IMR-90 (cell line): ENCODE measurements at regions not wholly inside any gene's neighbourhood (a gene's known extent, or its start where the extent isn't known, plus 50 kb on each side); places are given as distances from the start of the nearest gene placed in this dataset.

Source experiments
- ATAC-seq: fragments of 200-7000 bp; cut with Tn5 transposase; 2 replicates; pipeline ENCODE4 v1.9.1; 2020; ENCODE audit warnings: low read depth, mild to moderate bottlenecking, moderate library complexity
- BruUV-seq: library from RNA; stranded (reverse); fragments of 400-500 nt; replicated peaks from 2 replicates; lab custom pipeline; 2021; lab: Mats Ljungman, UMichigan
- CTCF ChIA-PET: fragments of 300-600 bp; formaldehyde crosslinking; extraction: SDS; loops from one replicate; lab custom pipeline; 2021; ENCODE audit warnings: antibody characterized with exemption; lab: Yijun Ruan, JAX
- POLR2A ChIA-PET: fragments of 300-600 bp; sonication (Branson Sonifier 250); formaldehyde crosslinking; loops from one replicate; lab custom pipeline; 2022; ENCODE audit warnings: antibody characterized with exemption; ENCODE audit not compliant: unreplicated experiment; lab: Charles Lee
- DNase-seq: peaks from one replicate; pipeline ENCODE4 v3.0.0; 2013
- H2AFZ ChIP-seq: replicated peaks from 2 replicates; pipeline ENCODE3; 2013; ENCODE audit warnings: low read length, mild to moderate bottlenecking; ENCODE audit not compliant: poor library complexity
- H2AK5ac ChIP-seq: 2 replicates; pipeline ENCODE4 v1.6.1; 2013; ENCODE audit warnings: low read depth, low read length, inconsistent platforms
- H2AK9ac ChIP-seq: replicated peaks from 2 replicates; pipeline ENCODE3; 2013; ENCODE audit warnings: mild to moderate bottlenecking, low read depth, low read length, moderate library complexity; ENCODE audit not compliant: poor library complexity
- H2BK120ac ChIP-seq: 2 replicates; pipeline ENCODE4 v1.6.1; 2013; ENCODE audit warnings: low read depth, low read length, inconsistent platforms
- H2BK15ac ChIP-seq: 3 replicates; pipeline ENCODE4 v1.6.1; 2013; ENCODE audit warnings: low read depth, low read length, inconsistent platforms
- H2BK20ac ChIP-seq: 2 replicates; pipeline ENCODE4 v1.6.1; 2013; ENCODE audit warnings: low read depth, mild to moderate bottlenecking, inconsistent platforms, low read length, moderate library complexity
- H2BK5ac ChIP-seq: 2 replicates; pipeline ENCODE4 v1.6.1; 2013; ENCODE audit warnings: mild to moderate bottlenecking, low read depth, low read length, inconsistent platforms; ENCODE audit not compliant: poor library complexity, severe bottlenecking
- H3K14ac ChIP-seq: replicated peaks from 2 replicates; pipeline ENCODE4 v1.6.1; 2013; ENCODE audit warnings: low read depth, low read length, inconsistent platforms
- H3K18ac ChIP-seq: 2 replicates; pipeline ENCODE4 v1.6.1; 2013; ENCODE audit warnings: low read depth, low read length, control low read depth
- H3K23ac ChIP-seq: 2 replicates; pipeline ENCODE4 v1.6.1; 2013; ENCODE audit warnings: low read depth, low read length, inconsistent platforms
- H3K27ac ChIP-seq: 2 replicates; pipeline ENCODE4 v1.5.1; 2013; ENCODE audit warnings: mild to moderate bottlenecking, control low read depth, low read length; ENCODE audit not compliant: insufficient read depth
- H3K27me3 ChIP-seq: 2 replicates; pipeline ENCODE4 v1.6.1; 2013; ENCODE audit warnings: low read length; ENCODE audit not compliant: control insufficient read depth, insufficient read depth
- H3K36me3 ChIP-seq: 2 replicates; pipeline ENCODE4 v1.6.1; 2013; ENCODE audit warnings: low read length, mixed read lengths; ENCODE audit not compliant: control insufficient read depth, insufficient read depth
- H3K4ac ChIP-seq: 2 replicates; pipeline ENCODE4 v1.6.1; 2013; ENCODE audit warnings: low read depth, low read length, inconsistent platforms
- H3K4me1 ChIP-seq: 2 replicates; pipeline ENCODE4 v1.6.1; 2013; ENCODE audit warnings: low read length, mixed read lengths; ENCODE audit not compliant: control insufficient read depth, insufficient read depth
- H3K4me2 ChIP-seq: 2 replicates; pipeline ENCODE4 v1.6.1; 2013; ENCODE audit warnings: low read depth, mild to moderate bottlenecking, control low read depth, low read length, moderate library complexity
- H3K4me3 ChIP-seq: 2 replicates; pipeline ENCODE4 v1.5.1; 2013; ENCODE audit warnings: low read depth, mild to moderate bottlenecking, control low read depth, low read length, moderate library complexity; ENCODE audit not compliant: insufficient read depth
- H3K56ac ChIP-seq: 2 replicates; pipeline ENCODE4 v1.6.1; 2013; ENCODE audit warnings: low read length, inconsistent platforms; ENCODE audit not compliant: insufficient read depth; ENCODE audit errors: extremely low read depth
- H3K79me1 ChIP-seq, 2 experiments: 2 replicates each; pipeline ENCODE4 v1.6.1; 2013; ENCODE audit warnings: low read length in 2 of 2, inconsistent platforms in 1 of 2, low read depth in 1 of 2
- H3K9ac ChIP-seq: 2 replicates; pipeline ENCODE4 v1.6.1; 2013; ENCODE audit warnings: low read depth, low read length, control low read depth
- H3K9me1 ChIP-seq: 2 replicates; pipeline ENCODE4 v1.6.1; 2013; ENCODE audit warnings: low read length, inconsistent platforms; ENCODE audit not compliant: insufficient read depth
- H3K9me3 ChIP-seq: 2 replicates; pipeline ENCODE4 v1.6.1; 2013; ENCODE audit warnings: low read length; ENCODE audit not compliant: control insufficient read depth, insufficient read depth
- H4K20me1 ChIP-seq: 2 replicates; pipeline ENCODE4 v1.6.1; 2013; ENCODE audit warnings: low read length, inconsistent platforms; ENCODE audit not compliant: insufficient read depth
- H4K5ac ChIP-seq: 2 replicates; pipeline ENCODE4 v1.6.1; 2013; ENCODE audit warnings: mild to moderate bottlenecking, low read depth, low read length, control low read depth
- H4K8ac ChIP-seq, 2 experiments: 2 replicates each; pipeline ENCODE4 v1.6.1; 2013; ENCODE audit warnings: low read depth in 2 of 2, low read length in 2 of 2, control low read depth in 1 of 2, inconsistent platforms in 1 of 2
- H4K91ac ChIP-seq: 2 replicates; pipeline ENCODE4 v1.6.1; 2013; ENCODE audit warnings: low read depth, low read length, inconsistent platforms; ENCODE audit not compliant: insufficient read depth
- BHLHE40 ChIP-seq: fragments of 150-350 bp; IDR thresholded peaks from 2 replicates; pipeline ENCODE4 v1.6.1; 2016; ENCODE audit warnings: mild to moderate bottlenecking, low read depth, low read length
- CEBPB ChIP-seq: IDR thresholded peaks from 2 replicates; pipeline ENCODE4 v1.6.1; 2012; ENCODE audit warnings: low read depth, low read length, improper control_type of control experiment
- CHD1 ChIP-seq: IDR thresholded peaks from 2 replicates; pipeline ENCODE4 v1.6.1; 2012; ENCODE audit warnings: low read depth, low read length, improper control_type of control experiment
- CTCF ChIP-seq: conservative IDR thresholded peaks from 2 replicates; pipeline ENCODE4 v1.5.1; 2012; ENCODE audit warnings: mild to moderate bottlenecking, low read depth, low read length, improper control_type of control experiment
- ELK1 ChIP-seq: fragments of 150-350 bp; IDR thresholded peaks from 2 replicates; pipeline ENCODE4 v1.6.1; 2016; ENCODE audit warnings: low read depth, mild to moderate bottlenecking, low read length, moderate library complexity, borderline replicate concordance
- FOS ChIP-seq: fragments of 150-350 bp; IDR thresholded peaks from 2 replicates; pipeline ENCODE4 v1.6.1; 2016; ENCODE audit warnings: low read depth, low read length
- MAFK ChIP-seq: IDR thresholded peaks from 2 replicates; pipeline ENCODE4 v1.6.1; 2012; ENCODE audit warnings: low read depth, low read length, improper control_type of control experiment
- MAZ ChIP-seq: IDR thresholded peaks from 2 replicates; pipeline ENCODE4 v1.6.1; 2012; ENCODE audit warnings: low read depth, mild to moderate bottlenecking, low read length, improper control_type of control experiment, moderate library complexity, borderline replicate concordance
- MXI1 ChIP-seq: IDR thresholded peaks from 2 replicates; pipeline ENCODE4 v1.6.1; 2012; ENCODE audit warnings: low read depth, mild to moderate bottlenecking, low read length, moderate library complexity, borderline replicate concordance
- NFE2L2 ChIP-seq: fragments of 150-350 bp; IDR thresholded peaks from 2 replicates; pipeline ENCODE4 v1.6.1; 2016; ENCODE audit warnings: low read depth, mild to moderate bottlenecking, low read length
- POLR2A ChIP-seq: IDR thresholded peaks from 2 replicates; pipeline ENCODE4 v1.6.1; 2012; ENCODE audit warnings: mild to moderate bottlenecking, low read depth, low read length
- RAD21 ChIP-seq: IDR thresholded peaks from 2 replicates; pipeline ENCODE4 v1.6.1; 2012; ENCODE audit warnings: low read length, improper control_type of control experiment
- RCOR1 ChIP-seq: IDR thresholded peaks from 2 replicates; pipeline ENCODE4 v1.6.1; 2012; ENCODE audit warnings: mild to moderate bottlenecking, low read length, improper control_type of control experiment; ENCODE audit not compliant: insufficient replicate concordance
- RFX5 ChIP-seq: IDR thresholded peaks from 2 replicates; pipeline ENCODE4 v1.8.0; 2012; ENCODE audit warnings: low read depth, mild to moderate bottlenecking, low read length, moderate library complexity
- SMC3 ChIP-seq: fragments of 150-350 bp; IDR thresholded peaks from 2 replicates; pipeline ENCODE4 v1.6.1; 2016; ENCODE audit warnings: low read depth, mild to moderate bottlenecking, antibody characterized with exemption, low read length, moderate library complexity
- USF2 ChIP-seq: fragments of 150-350 bp; IDR thresholded peaks from 2 replicates; pipeline ENCODE4 v1.6.1; 2017; ENCODE audit warnings: mild to moderate bottlenecking, antibody characterized with exemption, low read length, low read depth
- WGBS, 2 experiments: methylation state at CpG; one replicate each; pipeline versions ENCODE4 v1.1.5 to v1.1.7; 2013; ENCODE audit warnings: missing lambda C conversion rate in 2 of 2; ENCODE audit not compliant: insufficient read length in 1 of 2; ENCODE audit errors: extremely low coverage in 2 of 2; 5-methylcytosine and 5-hydroxymethylcytosine counted together
- dilution Hi-C: fragments of 300-500 bp; cut with HindIII; formaldehyde crosslinking; loops from one replicate; pipeline ENCODE4 v1.14.3; 2018; ENCODE audit warnings: low sequenced_read_pairs; ENCODE audit not compliant: unreplicated experiment
- in situ Hi-C: fragments of 300-500 bp; cut with MboI; formaldehyde crosslinking; loops from 3 replicates; pipeline ENCODE4 v1.14.3; 2019; ENCODE audit warnings: low sequenced_read_pairs, inconsistent platforms, mixed read lengths
- intact Hi-C: fragments of 100-400 bp; cut with micrococcal nuclease; formaldehyde crosslinking; loops from 2 replicates; pipeline ENCODE4 v1.10.0; 2022

- no peak overlapping the region for H2AK9ac ChIP-seq
- peaks cover 23% of the 10 kb centered on the region for H3K4me1 ChIP-seq
- peak overlapping the region; percentile 85; the same call in 1 of the 2 replicates for H3K23ac ChIP-seq
- no CpG with 5 or more reads among the region's 3 CpGs for WGBS, 2 experiments
- H2BK15ac ChIP-seq, result no peak overlapping the region
- intact Hi-C loops (loop anchor here (1.0 kb wide), 1 partner anchor 32 kb away; no protein-coding TSS in a partner anchor), in situ Hi-C loops (loop anchor here (10.0 to 25.0 kb wide), 3 partner anchors 565 to 1017 kb away; no protein-coding TSS in a partner anchor), dilution Hi-C loops (no loop called here)
- DNase-seq (no peak), ATAC-seq (no peak)
- no peak overlapping the region for H2AFZ ChIP-seq
- peak overlapping the region; percentile 81 for H4K91ac ChIP-seq
- H3K27me3 ChIP-seq, result no peaks in the 10 kb centered on the region
- H3K9me1 ChIP-seq, result peaks cover 16% of the 10 kb centered on the region
- no peak overlapping the region for H3K56ac ChIP-seq
- peak overlapping the region; percentile 91 for H3K4ac ChIP-seq
- H3K9me3 ChIP-seq, result no peaks in the 10 kb centered on the region
- H4K20me1 ChIP-seq, result no peaks in the 10 kb centered on the region
- CTCF ChIA-PET, result interaction anchor here (0.6 to 2.6 kb wide), 4 partner anchors 11 to 32 kb away, joined by 3 to 13 read pairs (median 8); no protein-coding TSS in a partner anchor
- H4K5ac ChIP-seq, result no peak overlapping the region; the same call in 1 of the 2 replicates
- H3K27ac ChIP-seq, result peak overlapping the region; percentile 96; the same call in 1 of the 2 replicates
- H3K4me2 ChIP-seq, result no peak overlapping the region
- no peak overlapping the region for H3K4me3 ChIP-seq
- peak overlapping the region; percentile 94 for H2BK120ac ChIP-seq
- H3K18ac ChIP-seq, result peak overlapping the region; percentile 53; the same call in 1 of the 2 replicates
- H4K8ac ChIP-seq, result peak overlapping the region; percentile 27 to 46; a peak in 2 of 4 replicates
- no peak for TF ChIP-seq NFE2L2
- TF ChIP-seq BHLHE40, result no peak
- TF ChIP-seq MAFK, result no peak
- no peak for TF ChIP-seq POLR2A
- TF ChIP-seq RCOR1, result no peak
- TF ChIP-seq ELK1, result no peak
- no peak for TF ChIP-seq CTCF
- no peak for TF ChIP-seq CEBPB
- no peak for TF ChIP-seq RFX5
- no peak for TF ChIP-seq USF2
- TF ChIP-seq RAD21, result no peak
- TF ChIP-seq MAZ, result no peak
- TF ChIP-seq FOS, result no peak
- no peak for TF ChIP-seq CHD1
- TF ChIP-seq MXI1, result no peak
- no peak for TF ChIP-seq SMC3
- H3K36me3 ChIP-seq, result no peaks in the 10 kb centered on the region
- H2AK5ac ChIP-seq, result no peak overlapping the region
- peak overlapping the region; percentile 61 for H2BK20ac ChIP-seq
- no peak overlapping the region for H2BK5ac ChIP-seq
- POLR2A ChIA-PET, result interaction anchor here (1.3 to 1.9 kb wide), 2 partner anchors 32 to 35 kb away, joined by 8 to 9 read pairs; no protein-coding TSS in a partner anchor
- 0 out of 4 replicates have a peak, but pooled peaks cover 0 to 3% of the 10 kb centered on the region in 2 experiments for H3K79me1 ChIP-seq
- BruUV-seq, result no TSS peak
- H3K14ac ChIP-seq, result peak overlapping the region; percentile 81; the same call in 1 of the 2 replicates
- H3K9ac ChIP-seq, result no peak overlapping the region
Measured at GRCh38 chr11:12319988-12320387, 57.4 kb upstream of the PARVA start.
